22Rv1 (cell line): ENCODE measurements at regions not wholly inside any gene's neighbourhood (a gene's known extent, or its start where the extent isn't known, plus 50 kb on each side); places are given as distances from the start of the nearest gene placed in this dataset.

Experiments
- H3K27ac ChIP-seq: fragments of 450-650 bp; 2 replicates; pipeline ENCODE4 v1.5.1; 2017
- CTCF ChIP-seq: fragments of 450-650 bp; IDR thresholded peaks from 2 replicates; pipeline ENCODE4 v1.5.1; 2017; ENCODE audit warnings: mild to moderate bottlenecking
- ZFX ChIP-seq: fragments of 450-650 bp; IDR thresholded peaks from 2 replicates; pipeline ENCODE4 v1.6.1; 2017; ENCODE audit warnings: antibody characterized with exemption, borderline replicate concordance

DNA sequence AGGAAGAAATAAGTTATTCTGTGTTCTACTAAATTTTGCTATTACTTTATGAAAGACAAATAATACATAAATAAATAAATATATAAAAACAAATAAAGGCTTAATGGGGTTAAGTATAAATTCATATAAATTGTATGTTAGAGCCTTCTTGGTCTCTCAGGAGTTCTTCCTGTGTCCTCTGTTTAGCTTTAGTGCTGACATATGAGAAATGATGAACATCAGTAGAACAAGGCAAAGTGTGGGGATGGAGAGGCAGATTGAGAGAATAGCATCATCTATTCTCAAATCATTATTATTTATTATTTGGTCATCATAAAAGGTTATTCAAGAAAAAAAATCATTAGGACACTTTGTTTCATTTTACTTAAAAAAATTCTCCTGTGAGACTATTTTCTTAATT, 468.1 kb upstream of the CHST9 start:
- TF ChIP-seq ZFX: no peak
- no peak for TF ChIP-seq CTCF
- no peak overlapping the region for H3K27ac ChIP-seq

GRCh38 chr18:27652480-27653121, 467.5 kb upstream of the CHST9 start:
- no peak overlapping the region for H3K27ac ChIP-seq
- TF ChIP-seq CTCF (no peak), ZFX (no peak)

- no peak overlapping the region for H3K27ac ChIP-seq
- TF ChIP-seq CTCF: no peak
- no peak for TF ChIP-seq ZFX
Observed at GRCh38 chr18:27649621-27650020, 464.5 kb upstream of the CHST9 start.

GRCh38 chr18:27645929-27646328, 460.8 kb upstream of the CHST9 start:
- no peak overlapping the region for H3K27ac ChIP-seq
- TF ChIP-seq ZFX: no peak
- TF ChIP-seq CTCF: no peak

DNA sequence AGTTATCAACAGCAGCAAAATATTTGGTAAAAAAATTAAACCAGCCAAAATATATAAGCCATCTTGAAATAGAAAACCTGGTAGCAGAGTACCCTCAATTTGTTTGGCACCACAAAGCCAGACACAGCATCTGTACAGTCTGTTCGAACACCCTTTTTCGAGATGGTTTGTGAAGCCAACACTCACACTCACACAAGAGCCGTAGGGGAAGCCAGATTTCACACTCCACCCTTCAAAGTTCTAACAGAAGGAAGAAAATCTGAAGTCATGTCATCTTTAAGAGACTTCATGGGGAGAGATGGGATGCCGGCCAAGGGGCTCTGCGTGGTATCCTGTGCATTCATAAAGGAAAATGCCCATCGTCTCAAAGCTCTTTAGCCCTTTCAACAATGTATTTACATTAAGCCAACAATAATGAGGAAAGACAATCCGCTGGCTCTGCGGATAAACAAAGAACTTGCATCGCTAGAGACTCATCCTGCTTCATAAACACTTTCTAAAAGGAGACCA, 451.5 kb upstream of the CHST9 start:
- no peak overlapping the region for H3K27ac ChIP-seq
- no peak for TF ChIP-seq CTCF
- TF ChIP-seq ZFX: no peak

DNA sequence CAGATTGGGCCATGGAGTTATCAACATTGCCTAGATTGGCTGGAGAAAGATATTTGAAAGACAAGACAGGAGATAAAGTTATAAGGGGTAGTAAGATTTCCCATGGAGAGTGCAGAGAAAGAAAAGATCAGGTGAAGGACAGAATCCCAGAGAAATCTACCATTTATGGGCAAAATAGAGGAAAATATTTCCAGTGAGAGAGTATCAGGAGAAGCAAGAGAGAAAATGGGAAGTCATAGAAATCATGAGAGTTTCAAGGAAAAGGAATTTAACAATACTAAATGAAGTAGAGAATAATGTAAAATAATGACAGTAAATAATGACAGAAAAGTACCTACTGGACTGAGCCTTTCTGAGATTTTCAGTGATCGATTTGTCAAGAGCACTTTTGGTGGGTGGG, 447.6 kb upstream of the CHST9 start:
- TF ChIP-seq ZFX (no peak), CTCF (no peak)
- no peak overlapping the region for H3K27ac ChIP-seq

DNA sequence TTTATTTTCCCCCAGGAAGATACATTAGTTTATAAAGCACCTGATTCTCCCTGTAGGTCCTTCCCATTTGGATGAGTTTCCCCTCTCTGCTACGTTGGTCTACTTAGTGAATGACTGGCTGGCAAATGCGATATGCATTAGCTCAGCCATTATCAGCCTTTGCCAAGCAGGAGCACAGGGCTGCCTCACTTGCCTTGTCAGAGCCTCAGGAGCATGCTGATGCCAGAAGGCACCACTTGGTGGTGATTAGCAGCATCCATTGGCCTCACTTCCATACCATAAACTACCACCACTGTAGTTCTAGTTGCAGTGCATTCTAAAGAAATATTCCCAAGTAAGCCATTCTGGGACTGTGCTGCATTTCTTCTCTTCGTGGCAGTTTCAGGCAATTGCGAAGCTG, 442.8 kb upstream of the CHST9 start:
- TF ChIP-seq CTCF: no peak
- no peak for TF ChIP-seq ZFX
- no peak overlapping the region for H3K27ac ChIP-seq
